Muscle of leg (tissue), 3 donors: ENCODE measurements at regions not wholly inside any gene's neighbourhood (a gene's known extent, or its start where the extent isn't known, plus 50 kb on each side); places are given as distances from the start of the nearest gene placed in this dataset.
A peak's percentile ranks its signal among the peaks of the same experiment; 100 is the strongest.
"Not testable (repeated sequence)": the region's sequence is repeated elsewhere in the genome, so short reads cannot be mapped to it uniquely, and the experiment has no call there.

ENCODE experiments used
- DNase-seq: peaks from one replicate; pipeline ENCODE4 v3.0.0; 2013
- H3K27ac ChIP-seq: one replicate; pipeline ENCODE4 v1.5.1; 2013; ENCODE audit warnings: mild to moderate bottlenecking, low read length, control low read depth
- H3K27me3 ChIP-seq: one replicate; pipeline ENCODE4 v1.6.1; 2013; ENCODE audit warnings: low read length; ENCODE audit not compliant: control insufficient read depth, insufficient read depth
- H3K36me3 ChIP-seq: one replicate; pipeline ENCODE4 v1.6.1; 2013; ENCODE audit warnings: low read length; ENCODE audit not compliant: control insufficient read depth, insufficient read depth
- H3K4me1 ChIP-seq: one replicate; pipeline ENCODE4 v1.6.1; 2013; ENCODE audit warnings: low read length; ENCODE audit not compliant: control insufficient read depth, insufficient read depth
- H3K4me3 ChIP-seq: one replicate; pipeline ENCODE4 v1.5.1; 2013; ENCODE audit warnings: low read length, control low read depth
- H3K9me3 ChIP-seq: replicated peaks from 2 replicates; pipeline ENCODE4 v1.6.1; 2013; ENCODE audit warnings: low read depth, low read length; ENCODE audit not compliant: control insufficient read depth
- WGBS: methylation state at CpG from one replicate; pipeline ENCODE4 v1.1.5; 2013; ENCODE audit warnings: missing lambda C conversion rate; ENCODE audit not compliant: insufficient coverage; 5-methylcytosine and 5-hydroxymethylcytosine counted together

- WGBS: 100% methylated on average over 1 of the region's 2 CpGs
- no peaks in the 10 kb centered on the region for H3K9me3 ChIP-seq
- no peak overlapping the region for H3K27ac ChIP-seq
These were observed 2506.6 kb downstream of the ARAP2 start for GRCh38 chr4:33737726-33738125.

GRCh38 chr4:33739884-33740632 lies 2504.3 kb downstream of the ARAP2 start:
- Histone ChIP-seq H3K36me3 (no peaks in the 10 kb centered on the region), H3K4me1 (no peaks in the 10 kb centered on the region), H3K27me3 (no peaks in the 10 kb centered on the region), H3K27ac (no peak overlapping the region), H3K4me3 (no peak overlapping the region), H3K9me3 (no peaks in the 10 kb centered on the region)
- 82% methylated on average over 3 of the region's 10 CpGs for WGBS
- DNase-seq: no peak

More at GRCh38 chr4:33737726-33738125, 2506.6 kb downstream of the ARAP2 start:
- no peak overlapping the region for H3K4me3 ChIP-seq
- H3K36me3 ChIP-seq: no peaks in the 10 kb centered on the region
- DNase-seq: no peak
- no peaks in the 10 kb centered on the region for H3K4me1 ChIP-seq
- H3K27me3 ChIP-seq: no peaks in the 10 kb centered on the region

DNA sequence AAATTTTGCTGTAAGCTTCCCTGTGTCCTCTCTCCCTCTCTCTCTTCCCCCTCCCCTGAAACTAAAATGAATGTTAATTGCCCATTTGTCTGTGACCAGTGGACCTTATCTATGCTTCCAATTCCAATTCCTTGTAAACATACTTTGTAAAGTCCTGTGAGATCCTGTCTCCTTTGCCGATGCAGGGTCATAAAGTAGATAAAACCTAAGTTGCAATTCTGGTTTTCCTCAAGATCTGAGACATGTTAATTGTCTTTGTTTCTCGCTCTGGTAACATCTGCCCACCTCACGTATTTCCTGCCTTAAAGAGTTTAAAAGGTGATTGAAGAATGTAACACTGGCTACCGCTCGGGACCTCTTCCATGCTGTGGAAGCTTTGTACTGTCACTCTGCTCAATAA lies 2503.4 kb downstream of the ARAP2 start:
- H3K27me3 ChIP-seq, H3K4me3 ChIP-seq, H3K4me1 ChIP-seq, DNase-seq, H3K27ac ChIP-seq, H3K9me3 ChIP-seq, H3K36me3 ChIP-seq: not testable (repeated sequence)
- 50% methylated on average over 1 of the region's 5 CpGs for WGBS

DNA sequence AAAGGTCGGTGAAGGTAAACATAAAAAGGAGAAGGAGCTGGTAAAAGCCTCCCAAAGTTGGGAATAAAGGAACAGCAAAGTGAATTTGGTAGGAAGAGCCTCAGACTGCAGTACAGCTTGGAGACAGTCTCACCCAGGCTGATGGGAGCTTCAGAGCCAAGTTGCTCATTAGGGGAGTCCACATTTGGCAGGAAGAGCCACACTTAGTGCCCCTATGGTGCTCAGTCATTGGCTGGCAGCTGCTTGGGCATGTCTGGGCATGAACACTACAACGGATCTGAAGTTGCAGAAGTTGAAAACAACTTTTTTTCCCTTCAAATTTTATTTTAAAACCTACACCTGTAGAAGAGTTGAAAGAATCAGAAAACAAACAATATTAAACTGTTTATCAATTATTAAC lies 2497.3 kb downstream of the ARAP2 start:
- H3K27me3 ChIP-seq: no peaks in the 10 kb centered on the region
- DNase-seq: no peak
- H3K9me3 ChIP-seq: no peaks in the 10 kb centered on the region
- no peaks in the 10 kb centered on the region for H3K36me3 ChIP-seq
- no peak overlapping the region for H3K27ac ChIP-seq
- no peak overlapping the region for H3K4me3 ChIP-seq
- H3K4me1 ChIP-seq: no peaks in the 10 kb centered on the region
- 63% methylated on average over 1 of the region's 2 CpGs for WGBS

- Histone ChIP-seq H3K4me3 (no peak overlapping the region), H3K27ac (no peak overlapping the region), H3K27me3 (no peaks in the 10 kb centered on the region), H3K9me3 (no peaks in the 10 kb centered on the region), H3K4me1 (no peaks in the 10 kb centered on the region), H3K36me3 (no peaks in the 10 kb centered on the region)
- DNase-seq: no peak
- WGBS: no CpG with 5 or more reads among the region's 3 CpGs
These were observed 2493.3 kb downstream of the ARAP2 start for GRCh38 chr4:33751050-33751449.

GRCh38 chr4:33772582-33772981 lies 2471.7 kb downstream of the ARAP2 start:
- Histone ChIP-seq H3K9me3 (no peaks in the 10 kb centered on the region), H3K4me1 (no peaks in the 10 kb centered on the region), H3K36me3 (no peaks in the 10 kb centered on the region), H3K27ac (no peak overlapping the region), H3K27me3 (no peaks in the 10 kb centered on the region), H3K4me3 (no peak overlapping the region)
- DNase-seq: peak; percentile 75
- WGBS: no CpG with 5 or more reads among the region's 2 CpGs

GRCh38 chr4:33780952-33781791 lies 2463.1 kb downstream of the ARAP2 start:
- Histone ChIP-seq H3K36me3 (no peaks in the 10 kb centered on the region), H3K27me3 (no peaks in the 10 kb centered on the region), H3K4me3 (no peak overlapping the region), H3K27ac (no peak overlapping the region), H3K9me3 (no peaks in the 10 kb centered on the region), H3K4me1 (no peaks in the 10 kb centered on the region)
- no CpG with 5 or more reads among the region's 6 CpGs for WGBS
- DNase-seq: no peak

DNA sequence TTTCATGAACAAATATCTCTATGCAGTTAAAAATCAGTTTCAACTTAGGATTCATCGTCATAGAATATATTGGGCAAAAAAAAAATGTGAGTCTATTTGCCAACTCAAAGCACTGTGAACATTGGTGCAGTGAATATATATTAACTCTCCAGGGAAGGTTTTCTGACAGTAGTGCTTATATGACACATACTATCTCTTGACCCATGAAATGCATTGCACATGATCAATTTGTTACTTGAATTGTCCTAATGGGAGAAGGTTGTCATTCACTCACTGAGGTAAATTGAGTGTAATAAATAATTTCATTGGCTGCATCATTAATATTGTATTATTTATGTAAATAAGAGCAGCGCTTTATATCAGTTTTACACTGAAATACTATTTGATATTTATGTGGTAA lies 2458.5 kb downstream of the ARAP2 start:
- Histone ChIP-seq H3K9me3 (no peaks in the 10 kb centered on the region), H3K27ac (no peak overlapping the region), H3K4me3 (no peak overlapping the region), H3K4me1 (no peaks in the 10 kb centered on the region), H3K36me3 (no peaks in the 10 kb centered on the region), H3K27me3 (no peaks in the 10 kb centered on the region)
- no peak for DNase-seq
- WGBS: no CpG with 5 or more reads among the region's 2 CpGs

DNA sequence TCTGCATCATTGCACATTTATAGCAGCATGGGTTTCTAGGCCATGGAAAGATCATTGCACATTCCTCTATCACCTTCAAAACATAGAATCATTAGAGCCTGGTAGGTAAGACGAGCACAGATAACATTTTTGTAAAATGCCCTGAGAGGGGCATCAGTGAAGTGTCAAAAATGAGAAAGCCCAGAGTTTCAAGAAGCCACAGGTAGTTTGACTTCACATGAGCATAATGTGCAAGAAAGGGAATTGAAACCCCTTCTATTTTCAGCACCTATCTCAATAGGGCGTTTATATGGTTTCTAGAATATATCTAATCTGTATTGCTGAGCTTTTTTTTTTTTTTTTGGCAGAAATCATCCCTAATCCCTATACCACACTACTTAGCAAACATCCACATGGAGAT lies 2441.7 kb downstream of the ARAP2 start:
- Histone ChIP-seq H3K27me3 (no peaks in the 10 kb centered on the region), H3K9me3 (no peaks in the 10 kb centered on the region), H3K4me1 (no peaks in the 10 kb centered on the region), H3K36me3 (no peaks in the 10 kb centered on the region), H3K27ac (no peak overlapping the region), H3K4me3 (no peak overlapping the region)
- DNase-seq: no peak
- no CpG with 5 or more reads among the region's 2 CpGs for WGBS

DNA sequence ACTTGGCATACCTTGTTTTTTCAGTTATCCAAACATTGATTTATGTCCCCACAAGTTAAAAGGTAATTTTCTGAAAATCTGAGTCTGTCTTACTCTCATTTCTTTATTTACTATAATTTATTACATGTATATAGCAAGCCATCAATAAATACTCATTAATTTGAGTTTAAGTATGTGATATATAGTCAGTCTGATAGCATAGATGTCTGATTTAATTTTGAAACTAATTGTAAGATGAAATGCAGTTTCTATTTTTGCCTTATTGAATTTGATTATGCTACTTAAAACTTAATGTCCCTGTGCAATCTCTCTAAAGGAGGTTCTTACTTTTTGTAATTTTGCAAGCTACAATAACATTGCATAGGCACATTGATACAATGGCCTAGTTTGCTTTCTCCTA lies 2418.6 kb downstream of the ARAP2 start:
- no peak for DNase-seq
- H3K27me3 ChIP-seq: no peaks in the 10 kb centered on the region
- H3K27ac ChIP-seq: no peak overlapping the region
- H3K36me3 ChIP-seq: no peaks in the 10 kb centered on the region
- H3K4me3 ChIP-seq: no peak overlapping the region
- no peaks in the 10 kb centered on the region for H3K9me3 ChIP-seq
- H3K4me1 ChIP-seq: no peaks in the 10 kb centered on the region
